ENCODE measurements at regions not wholly inside any gene's neighbourhood (a gene's known extent, or its start where the extent isn't known, plus 50 kb on each side); places are given as distances from the start of the nearest gene placed in this dataset.

DNA sequence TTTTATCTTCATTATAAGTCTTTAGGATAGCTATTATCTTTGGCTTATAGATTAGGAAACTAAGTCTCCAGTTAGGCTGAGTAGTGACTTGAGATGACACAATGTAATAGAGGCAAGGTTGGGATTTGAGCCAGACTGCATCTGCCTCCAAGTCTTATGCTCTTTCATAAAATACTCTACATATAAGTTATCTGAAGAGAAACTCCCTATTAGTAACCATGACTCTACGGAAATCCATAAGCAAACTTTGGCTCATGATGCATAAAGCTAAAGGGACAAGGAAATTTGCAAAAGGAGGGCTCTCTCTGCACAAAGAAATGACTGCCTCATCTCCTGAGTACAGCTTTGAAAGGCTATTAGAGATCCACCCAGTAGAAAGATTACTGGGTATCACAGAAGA is 77.6 kb upstream of the FRMD4B start:
- no peaks in the 10 kb centered on the region for H3K36me3 ChIP-seq
- H3K4me1 ChIP-seq = no peaks in the 10 kb centered on the region
- no peaks in the 10 kb centered on the region for H3K9me3 ChIP-seq
- WGBS, 5 donors = 68 to 77% (median 74%) methylated on average over 1 of the region's 1 CpG
- intact Hi-C loops (cut with DNase I; ENCODE audit: low total_unique reads) = no loop called here
- peak in 1 of 2 donors; percentile 32 for DNase-seq
- no peak overlapping the region for H3K4me3 ChIP-seq
- no peaks in the 10 kb centered on the region for H3K27me3 ChIP-seq
- no peak overlapping the region for H3K27ac ChIP-seq
- TF ChIP-seq, protein P1, sequence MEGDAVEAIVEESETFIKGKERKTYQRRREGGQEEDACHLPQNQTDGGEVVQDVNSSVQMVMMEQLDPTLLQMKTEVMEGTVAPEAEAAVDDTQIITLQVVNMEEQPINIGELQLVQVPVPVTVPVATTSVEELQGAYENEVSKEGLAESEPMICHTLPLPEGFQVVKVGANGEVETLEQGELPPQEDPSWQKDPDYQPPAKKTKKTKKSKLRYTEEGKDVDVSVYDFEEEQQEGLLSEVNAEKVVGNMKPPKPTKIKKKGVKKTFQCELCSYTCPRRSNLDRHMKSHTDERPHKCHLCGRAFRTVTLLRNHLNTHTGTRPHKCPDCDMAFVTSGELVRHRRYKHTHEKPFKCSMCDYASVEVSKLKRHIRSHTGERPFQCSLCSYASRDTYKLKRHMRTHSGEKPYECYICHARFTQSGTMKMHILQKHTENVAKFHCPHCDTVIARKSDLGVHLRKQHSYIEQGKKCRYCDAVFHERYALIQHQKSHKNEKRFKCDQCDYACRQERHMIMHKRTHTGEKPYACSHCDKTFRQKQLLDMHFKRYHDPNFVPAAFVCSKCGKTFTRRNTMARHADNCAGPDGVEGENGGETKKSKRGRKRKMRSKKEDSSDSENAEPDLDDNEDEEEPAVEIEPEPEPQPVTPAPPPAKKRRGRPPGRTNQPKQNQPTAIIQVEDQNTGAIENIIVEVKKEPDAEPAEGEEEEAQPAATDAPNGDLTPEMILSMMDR (IDR thresholded peaks at IDR 0.05) = no peak
- TF ChIP-seq POLR2AphosphoS5 (IDR thresholded peaks at IDR 0.05) = no peak

DNA sequence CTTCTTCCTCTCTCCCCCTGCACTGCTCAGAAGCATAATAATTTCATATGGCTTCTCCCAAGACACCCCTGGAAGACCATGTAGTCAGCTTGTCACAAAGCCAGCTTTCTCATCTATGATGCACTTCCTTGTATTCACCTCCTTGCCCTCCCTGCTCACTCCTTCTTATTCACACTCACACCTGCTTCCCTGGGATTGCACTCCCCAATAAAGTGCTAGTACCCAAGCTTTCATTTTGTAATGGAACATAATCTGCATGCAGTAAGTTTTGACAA is 76.9 kb upstream of the FRMD4B start:
- no peak overlapping the region for H3K4me3 ChIP-seq

DNA sequence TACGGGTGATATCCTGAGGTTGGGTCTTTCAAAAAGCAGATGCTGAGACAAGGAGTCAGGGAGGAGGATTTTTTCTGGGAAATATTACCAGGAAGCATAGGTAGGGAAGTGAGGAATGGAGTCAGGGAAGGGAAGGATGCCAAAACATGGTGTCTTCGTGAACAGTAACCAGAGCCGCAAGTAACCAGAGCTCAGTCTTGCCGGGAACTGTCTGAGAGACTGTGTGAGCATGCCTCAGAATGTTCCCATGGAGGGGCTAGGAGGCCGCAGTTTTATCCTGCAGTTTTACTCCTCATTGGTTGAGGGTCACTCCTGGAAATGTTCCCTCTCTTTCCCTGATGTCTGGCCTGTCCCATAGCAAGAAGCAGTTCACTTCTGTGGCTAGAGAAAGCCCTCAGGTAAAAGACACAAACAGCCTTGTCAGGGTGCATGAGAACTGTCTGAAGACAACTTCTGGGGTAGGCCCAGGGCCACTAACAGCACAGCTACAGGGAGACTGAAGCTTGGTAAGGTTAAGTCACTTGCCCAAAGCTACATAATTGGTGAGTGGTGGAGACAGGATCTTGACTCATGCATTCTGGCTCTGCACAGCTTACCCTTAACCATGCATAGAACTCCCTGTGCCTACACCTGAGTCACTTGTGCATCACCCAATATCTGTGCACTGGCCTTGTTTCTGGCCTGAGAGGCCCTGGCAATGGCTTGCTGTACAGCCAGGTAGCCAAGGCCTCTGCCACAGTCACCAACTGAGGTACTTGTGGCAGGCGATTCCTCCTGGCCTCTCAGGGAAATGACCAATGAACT is 76.3 kb upstream of the FRMD4B start:
- WGBS, 5 donors = 86 to 93% (median 90%) methylated on average over 6 of the region's 6 CpGs
- Histone ChIP-seq H3K27me3 (no peaks in the 10 kb centered on the region), H3K4me1 (no peaks in the 10 kb centered on the region), H3K27ac (no peak overlapping the region), H3K36me3 (no peaks in the 10 kb centered on the region), H3K9me3 (no peaks in the 10 kb centered on the region), H3K4me3 (no peak overlapping the region)
- DNase-seq = no peak
- TF ChIP-seq, protein P1 (IDR thresholded peaks at IDR 0.05) = no peak
- no peak for TF ChIP-seq EP300 (IDR thresholded peaks at IDR 0.05)
- intact Hi-C loops (cut with DNase I; ENCODE audit: low total_unique reads) = no loop called here

More for the DNA sequence above, 76.9 kb upstream of the FRMD4B start:
- TF ChIP-seq EP300 (IDR thresholded peaks at IDR 0.05) (no peak), POLR2AphosphoS5 (IDR thresholded peaks at IDR 0.05) (no peak), POLR2A (IDR thresholded peaks at IDR 0.05) (no peak)
- TF ChIP-seq, protein P1 (IDR thresholded peaks at IDR 0.05) = no peak
- intact Hi-C loops (cut with DNase I; ENCODE audit: low total_unique reads) = no loop called here
- DNase-seq = no peak
- H3K9me3 ChIP-seq = no peaks in the 10 kb centered on the region
- H3K4me1 ChIP-seq = no peaks in the 10 kb centered on the region
- H3K27me3 ChIP-seq = no peaks in the 10 kb centered on the region
- H3K36me3 ChIP-seq = no peaks in the 10 kb centered on the region
- H3K27ac ChIP-seq = no peak overlapping the region

DNA sequence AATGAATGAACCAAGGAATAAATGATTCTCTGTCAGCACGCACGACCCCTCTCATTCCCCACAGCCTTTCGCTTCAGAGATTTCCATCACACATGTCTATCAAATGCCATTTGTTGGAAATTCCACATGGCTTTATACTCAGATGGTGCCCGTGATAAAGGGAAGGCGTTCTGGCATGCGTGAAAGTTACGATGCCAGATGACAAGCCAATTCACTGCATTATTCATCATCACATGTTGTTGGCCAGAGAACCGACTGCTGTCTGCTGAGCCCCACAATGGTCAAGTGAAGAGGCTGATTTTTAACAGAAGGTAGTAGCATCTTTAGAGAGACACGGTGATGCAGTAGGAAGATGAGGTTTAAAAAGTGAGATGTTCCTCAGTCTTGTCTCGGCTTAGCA is 74.1 kb upstream of the FRMD4B start:
- no peaks in the 10 kb centered on the region for H3K27me3 ChIP-seq
- H3K4me3 ChIP-seq = no peak overlapping the region
- no peaks in the 10 kb centered on the region for H3K9me3 ChIP-seq
- no peak overlapping the region for H3K27ac ChIP-seq
- no peaks in the 10 kb centered on the region for H3K4me1 ChIP-seq
- TF ChIP-seq, protein P1 (IDR thresholded peaks at IDR 0.05) = no peak
- TF ChIP-seq POLR2A (IDR thresholded peaks at IDR 0.05) (no peak), POLR2AphosphoS5 (IDR thresholded peaks at IDR 0.05) (no peak), EP300 (IDR thresholded peaks at IDR 0.05) (no peak)
- no peak for DNase-seq
- intact Hi-C loops (cut with DNase I; ENCODE audit: low total_unique reads) = no loop called here
- WGBS, 5 donors = 85 to 90% (median 88%) methylated on average over 10 of the region's 10 CpGs
- H3K36me3 ChIP-seq = no peaks in the 10 kb centered on the region

All from stomach (tissue), 8 donors.